GM18520 (cell line): ENCODE measurements at regions not wholly inside any gene's neighbourhood (a gene's known extent, or its start where the extent isn't known, plus 50 kb on each side); places are given as distances from the start of the nearest gene placed in this dataset.
"Not testable (repeated sequence)": the region's sequence is repeated elsewhere in the genome, so short reads cannot be mapped to it uniquely, and the experiment has no call there.

Source experiments
- ATAC-seq: cut with Tn5 transposase; IDR thresholded peaks from one replicate; pipeline ENCODE4 v1.9.1; 2021; ENCODE audit not compliant: unreplicated experiment

- not testable (repeated sequence) for ATAC-seq
These were observed 91.6 kb upstream of the FAM98A start for GRCh38 chr2:33690686-33691085.

GRCh38 chr2:33681364-33681757 lies 82.3 kb upstream of the FAM98A start:
- ATAC-seq = no peak

GRCh38 chr2:33680644-33681363 lies 81.7 kb upstream of the FAM98A start:
- ATAC-seq = no peak

GRCh38 chr2:33678436-33678835 lies 79.3 kb upstream of the FAM98A start:
- ATAC-seq = no peak

- no peak for ATAC-seq
These were observed 74.8 kb upstream of the FAM98A start for GRCh38 chr2:33673937-33674336.

- ATAC-seq = no peak
These were observed 73.8 kb upstream of the FAM98A start for GRCh38 chr2:33672896-33673295.

- no peak for ATAC-seq
These were observed 73.3 kb upstream of the FAM98A start for GRCh38 chr2:33672389-33672788.

- no peak for ATAC-seq
These were observed 72.1 kb upstream of the FAM98A start for GRCh38 chr2:33671198-33671597.

- ATAC-seq = no peak
These were observed 71.4 kb upstream of the FAM98A start for GRCh38 chr2:33670392-33670937.

- no peak for ATAC-seq
These were observed 67.8 kb upstream of the FAM98A start for GRCh38 chr2:33666879-33667278.

GRCh38 chr2:33665039-33665438 lies 65.9 kb upstream of the FAM98A start:
- no peak for ATAC-seq

GRCh38 chr2:33660416-33661123 lies 61.5 kb upstream of the FAM98A start:
- ATAC-seq = no peak

- no peak for ATAC-seq
These were observed 56.7 kb upstream of the FAM98A start for GRCh38 chr2:33655626-33656320.

- no peak for ATAC-seq
These were observed 53.7 kb upstream of the FAM98A start for GRCh38 chr2:33652830-33653229.

GRCh38 chr2:33650171-33650570 lies 51.1 kb upstream of the FAM98A start:
- no peak for ATAC-seq
